Mesodermal cell (in vitro differentiated cells): ENCODE measurements at regions not wholly inside any gene's neighbourhood (a gene's known extent, or its start where the extent isn't known, plus 50 kb on each side); places are given as distances from the start of the nearest gene placed in this dataset.

ENCODE experiments used
- H3K27ac ChIP-seq: 2 replicates; pipeline ENCODE4 v1.7.0; 2013; ENCODE audit warnings: mild to moderate bottlenecking, low read depth, low read length, moderate library complexity; ENCODE audit not compliant: severe bottlenecking
- H3K36me3 ChIP-seq: 2 replicates; pipeline ENCODE4 v1.7.1; 2013; ENCODE audit warnings: mild to moderate bottlenecking, low read length, moderate library complexity; ENCODE audit not compliant: control insufficient read depth, insufficient read depth
- H3K4me1 ChIP-seq: one replicate; pipeline ENCODE4 v1.7.1; 2013; ENCODE audit warnings: mild to moderate bottlenecking, low read length; ENCODE audit not compliant: insufficient read depth, control insufficient read depth, poor library complexity, severe bottlenecking
- H3K4me3 ChIP-seq: 2 replicates; pipeline ENCODE4 v1.7.0; 2013; ENCODE audit warnings: low read length, control low read depth, mild to moderate bottlenecking; ENCODE audit not compliant: insufficient read depth, poor library complexity, severe bottlenecking; ENCODE audit errors: extremely low read depth
- H3K9me3 ChIP-seq: 2 replicates; pipeline ENCODE4 v1.7.1; 2013; ENCODE audit warnings: mild to moderate bottlenecking, low read length, moderate library complexity; ENCODE audit not compliant: control insufficient read depth
- WGBS, 2 experiments: methylation state at CpG; one replicate each; pipeline ENCODE4 v1.1.5; 2013; ENCODE audit warnings: missing lambda C conversion rate in 2 of 2; ENCODE audit not compliant: insufficient coverage in 2 of 2; 5-methylcytosine and 5-hydroxymethylcytosine counted together

- WGBS, 2 experiments, result 67 to 100% methylated on average over 2 to 3 of the region's 3 CpGs
- H3K9me3 ChIP-seq, result no peaks in the 10 kb centered on the region
These were observed 108.6 kb upstream of the SLC24A5 start for GRCh38 chr15:48012191-48012590.

GRCh38 chr15:48016865-48017264 lies 103.9 kb upstream of the SLC24A5 start:
- no peaks in the 10 kb centered on the region for H3K4me1 ChIP-seq
- H3K36me3 ChIP-seq, result no peaks in the 10 kb centered on the region
- no peaks in the 10 kb centered on the region for H3K9me3 ChIP-seq
- H3K4me3 ChIP-seq, result no peak overlapping the region
- no peak overlapping the region for H3K27ac ChIP-seq
- no CpG with 5 or more reads among the region's 3 CpGs for WGBS, 2 experiments

More at GRCh38 chr15:48012191-48012590, 108.6 kb upstream of the SLC24A5 start:
- Histone ChIP-seq H3K36me3 (no peaks in the 10 kb centered on the region), H3K27ac (no peak overlapping the region), H3K4me1 (no peaks in the 10 kb centered on the region), H3K4me3 (no peak overlapping the region)

GRCh38 chr15:48017747-48018146 lies 103.0 kb upstream of the SLC24A5 start:
- Histone ChIP-seq H3K9me3 (no peaks in the 10 kb centered on the region), H3K4me1 (no peaks in the 10 kb centered on the region), H3K4me3 (no peak overlapping the region), H3K36me3 (no peaks in the 10 kb centered on the region), H3K27ac (no peak overlapping the region)
- WGBS, 2 experiments, result 91 to 95% methylated on average over 2 to 3 of the region's 3 CpGs

- no peaks in the 10 kb centered on the region for H3K9me3 ChIP-seq
- no peaks in the 10 kb centered on the region for H3K4me1 ChIP-seq
- H3K27ac ChIP-seq, result no peak overlapping the region
- WGBS, 2 experiments, result 82 to 100% methylated on average over 2 to 3 of the region's 6 CpGs
- H3K36me3 ChIP-seq, result no peaks in the 10 kb centered on the region
- no peak overlapping the region for H3K4me3 ChIP-seq
These were observed 100.6 kb upstream of the SLC24A5 start for GRCh38 chr15:48020166-48020565.

GRCh38 chr15:48021336-48022086 lies 99.3 kb upstream of the SLC24A5 start:
- 83 to 87% methylated on average over 3 of the region's 6 CpGs for WGBS, 2 experiments
- no peaks in the 10 kb centered on the region for H3K36me3 ChIP-seq
- H3K4me1 ChIP-seq, result no peaks in the 10 kb centered on the region
- no peak overlapping the region for H3K4me3 ChIP-seq
- H3K27ac ChIP-seq, result no peak overlapping the region
- no peaks in the 10 kb centered on the region for H3K9me3 ChIP-seq

- H3K4me1 ChIP-seq, result no peaks in the 10 kb centered on the region
- no peaks in the 10 kb centered on the region for H3K9me3 ChIP-seq
- no CpG with 5 or more reads among the region's 1 CpG for WGBS, 2 experiments
- H3K36me3 ChIP-seq, result no peaks in the 10 kb centered on the region
- H3K4me3 ChIP-seq, result no peak overlapping the region
- H3K27ac ChIP-seq, result no peak overlapping the region
These were observed 95.7 kb upstream of the SLC24A5 start for GRCh38 chr15:48025118-48025517.

- no peak overlapping the region for H3K27ac ChIP-seq
- H3K9me3 ChIP-seq, result no peaks in the 10 kb centered on the region
- 78 to 93% methylated on average over 2 of the region's 2 CpGs for WGBS, 2 experiments
- H3K36me3 ChIP-seq, result no peaks in the 10 kb centered on the region
- no peak overlapping the region for H3K4me3 ChIP-seq
- H3K4me1 ChIP-seq, result no peaks in the 10 kb centered on the region
These were observed 92.1 kb upstream of the SLC24A5 start for GRCh38 chr15:48028712-48029111.

- Histone ChIP-seq H3K9me3 (no peaks in the 10 kb centered on the region), H3K27ac (no peak overlapping the region), H3K4me1 (no peaks in the 10 kb centered on the region), H3K4me3 (no peak overlapping the region), H3K36me3 (no peaks in the 10 kb centered on the region)
- 75 to 83% methylated on average over 1 of the region's 2 CpGs for WGBS, 2 experiments
These were observed 91.1 kb upstream of the SLC24A5 start for GRCh38 chr15:48029642-48030041.

- H3K9me3 ChIP-seq, result no peaks in the 10 kb centered on the region
- no peaks in the 10 kb centered on the region for H3K4me1 ChIP-seq
- no peaks in the 10 kb centered on the region for H3K36me3 ChIP-seq
- H3K4me3 ChIP-seq, result no peak overlapping the region
- no peak overlapping the region for H3K27ac ChIP-seq
- no CpG with 5 or more reads among the region's 1 CpG for WGBS, 2 experiments
These were observed 89.3 kb upstream of the SLC24A5 start for GRCh38 chr15:48031466-48031865.

- H3K36me3 ChIP-seq, result no peaks in the 10 kb centered on the region
- WGBS, 2 experiments, result 79 to 83% methylated on average over 1 to 2 of the region's 6 CpGs
- no peaks in the 10 kb centered on the region for H3K9me3 ChIP-seq
- H3K4me3 ChIP-seq, result no peak overlapping the region
- no peak overlapping the region for H3K27ac ChIP-seq
- no peaks in the 10 kb centered on the region for H3K4me1 ChIP-seq
These were observed 88.8 kb upstream of the SLC24A5 start for GRCh38 chr15:48031973-48032372.

- Histone ChIP-seq H3K36me3 (no peaks in the 10 kb centered on the region), H3K4me3 (no peak overlapping the region), H3K27ac (no peak overlapping the region), H3K4me1 (no peaks in the 10 kb centered on the region), H3K9me3 (no peaks in the 10 kb centered on the region)
- WGBS, 2 experiments, result 93% methylated on average over 2 of the region's 2 CpGs; no CpG with 5 or more reads in 1 of the 2 experiments
These were observed 87.9 kb upstream of the SLC24A5 start for GRCh38 chr15:48032911-48033310.
